ENCODE measurements at regions not wholly inside any gene's neighbourhood (a gene's known extent, or its start where the extent isn't known, plus 50 kb on each side); places are given as distances from the start of the nearest gene placed in this dataset.

- no peak for TF ChIP-seq ZNF274 (IDR thresholded peaks at IDR 0.05; ENCODE audit: low read depth, low read length)
- TF ChIP-seq, protein P1, sequence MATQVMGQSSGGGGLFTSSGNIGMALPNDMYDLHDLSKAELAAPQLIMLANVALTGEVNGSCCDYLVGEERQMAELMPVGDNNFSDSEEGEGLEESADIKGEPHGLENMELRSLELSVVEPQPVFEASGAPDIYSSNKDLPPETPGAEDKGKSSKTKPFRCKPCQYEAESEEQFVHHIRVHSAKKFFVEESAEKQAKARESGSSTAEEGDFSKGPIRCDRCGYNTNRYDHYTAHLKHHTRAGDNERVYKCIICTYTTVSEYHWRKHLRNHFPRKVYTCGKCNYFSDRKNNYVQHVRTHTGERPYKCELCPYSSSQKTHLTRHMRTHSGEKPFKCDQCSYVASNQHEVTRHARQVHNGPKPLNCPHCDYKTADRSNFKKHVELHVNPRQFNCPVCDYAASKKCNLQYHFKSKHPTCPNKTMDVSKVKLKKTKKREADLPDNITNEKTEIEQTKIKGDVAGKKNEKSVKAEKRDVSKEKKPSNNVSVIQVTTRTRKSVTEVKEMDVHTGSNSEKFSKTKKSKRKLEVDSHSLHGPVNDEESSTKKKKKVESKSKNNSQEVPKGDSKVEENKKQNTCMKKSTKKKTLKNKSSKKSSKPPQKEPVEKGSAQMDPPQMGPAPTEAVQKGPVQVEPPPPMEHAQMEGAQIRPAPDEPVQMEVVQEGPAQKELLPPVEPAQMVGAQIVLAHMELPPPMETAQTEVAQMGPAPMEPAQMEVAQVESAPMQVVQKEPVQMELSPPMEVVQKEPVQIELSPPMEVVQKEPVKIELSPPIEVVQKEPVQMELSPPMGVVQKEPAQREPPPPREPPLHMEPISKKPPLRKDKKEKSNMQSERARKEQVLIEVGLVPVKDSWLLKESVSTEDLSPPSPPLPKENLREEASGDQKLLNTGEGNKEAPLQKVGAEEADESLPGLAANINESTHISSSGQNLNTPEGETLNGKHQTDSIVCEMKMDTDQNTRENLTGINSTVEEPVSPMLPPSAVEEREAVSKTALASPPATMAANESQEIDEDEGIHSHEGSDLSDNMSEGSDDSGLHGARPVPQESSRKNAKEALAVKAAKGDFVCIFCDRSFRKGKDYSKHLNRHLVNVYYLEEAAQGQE (IDR thresholded peaks at IDR 0.05; ENCODE audit: low read depth), result no peak
Measured at GRCh38 chr6:14360565-14360964, 243.0 kb downstream of the CD83 start (continued).

DNA sequence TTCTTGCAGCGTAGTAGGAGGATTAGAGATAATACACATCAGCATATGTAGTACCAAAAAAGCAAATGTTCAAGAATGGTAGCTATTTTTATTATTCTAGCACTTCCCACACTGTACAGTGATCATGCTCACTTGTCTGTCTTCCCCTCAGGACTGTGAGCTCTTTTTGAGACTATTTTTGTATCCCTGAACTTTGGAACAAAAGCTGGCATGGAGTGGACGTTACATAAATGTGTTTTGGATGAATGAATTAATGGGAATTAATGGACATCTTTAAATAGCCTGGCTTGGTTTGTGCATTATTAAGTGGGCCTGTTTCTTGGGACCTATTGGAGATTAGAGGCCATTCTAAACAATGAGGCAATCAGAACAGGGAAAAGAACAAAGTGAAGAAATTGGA is 243.7 kb downstream of the CD83 start:
- no TSS peak for BruUV-seq (replicated peaks)
- Histone ChIP-seq H3K27me3 (ENCODE audit: insufficient read depth, low read length) (no peaks in the 10 kb centered on the region), H3K9me2 (ENCODE audit: insufficient read depth) (no peaks in the 10 kb centered on the region), H3K9me3 (ENCODE audit: control insufficient read depth in 1 of 2, insufficient read depth in 1 of 2, low read depth in 1 of 2, low read length in 2 of 2) (no peaks in the 10 kb centered on the region), H3K4me2 (ENCODE audit: low read length) (no peak overlapping the region), H3K27ac (ENCODE audit: low read depth, low read length) (no peak overlapping the region), H3K79me2 (ENCODE audit: insufficient read depth, low read length) (no peaks in the 10 kb centered on the region), H3K4me3 (replicated peaks in 1 of 2; ENCODE audit: low read depth in 1 of 2, low read length in 2 of 2) (no peak overlapping the region), H3K36me3 (ENCODE audit: control insufficient read depth in 1 of 2, insufficient read depth in 2 of 2, low read length in 2 of 2) (no peaks in the 10 kb centered on the region), H2AFZ (ENCODE audit: low read depth, low read length, poor library complexity, severe bottlenecking) (no peak overlapping the region), H3K9ac (ENCODE audit: low read length) (no peak overlapping the region), H3K4me1 (ENCODE audit: control insufficient read depth in 1 of 2, insufficient read depth in 2 of 2, low read length in 2 of 2) (no peaks in the 10 kb centered on the region), H4K20me1 (ENCODE audit: insufficient read depth) (no peaks in the 10 kb centered on the region)
- CTCF ChIA-PET, result no interaction called here
- POLR2A ChIA-PET, result no interaction called here
- RAD21 ChIA-PET (ENCODE audit: low non-redundant PET in 1 of 2, low total read pairs in 2 of 2, uncharacterized antibody in 2 of 2, unreplicated experiment in 2 of 2), result no interaction called here
- ATAC-seq (no peak), DNase-seq (ENCODE audit: low read depth, low spot score) (no peak)
- TF ChIP-seq SRF (IDR thresholded peaks at IDR 0.05; ENCODE audit: low read depth) (no peak), EZH2phosphoT487 (IDR thresholded peaks at IDR 0.05; ENCODE audit: borderline replicate concordance) (no peak)
- intact Hi-C loops (cut with micrococcal nuclease), result no loop called here

All from HCT116 (cell line).